D721Med (cell line): ENCODE measurements at regions not wholly inside any gene's neighbourhood (a gene's known extent, or its start where the extent isn't known, plus 50 kb on each side); places are given as distances from the start of the nearest gene placed in this dataset.

ENCODE experiments used
- DNase-seq: peaks from one replicate; pipeline ENCODE4 v3.0.0; 2011; ENCODE audit warnings: low spot score; ENCODE audit not compliant: insufficient read length
- FAIRE-seq: peaks from 2 replicates; lab custom pipeline; 2011; peaks lifted over from hg19 to GRCh38; lab: Jason Lieb, UNC
- TF ChIP-seq, protein P1 (sequence below): IDR thresholded peaks from 2 replicates; pipeline ENCODE4 v1.5.1; 2012; ENCODE audit warnings: mild to moderate bottlenecking, control low read depth; ENCODE audit not compliant: insufficient read depth; ENCODE audit errors: missing control alignments

DNA sequence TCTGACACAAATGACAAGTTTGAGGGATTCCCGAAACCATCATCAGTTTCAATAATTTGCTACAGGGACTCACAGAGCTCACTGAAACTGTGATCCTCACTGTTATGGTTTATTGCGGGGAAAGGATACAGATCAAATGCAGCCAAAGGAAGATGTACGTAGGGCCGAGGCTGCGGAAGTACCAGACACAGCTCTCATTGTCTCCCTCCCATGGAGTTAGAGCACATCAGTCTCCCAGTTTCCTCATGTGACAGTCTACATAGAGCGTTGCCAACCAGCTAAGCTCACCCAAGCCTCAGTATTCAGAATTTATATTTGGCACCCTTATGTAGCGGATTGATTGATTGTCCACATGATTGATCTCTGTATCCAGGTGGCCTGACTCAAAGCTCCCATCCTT lies 137.8 kb upstream of the TENM3 start:
- FAIRE-seq (no peak), DNase-seq (no peak)
- TF ChIP-seq, protein P1, sequence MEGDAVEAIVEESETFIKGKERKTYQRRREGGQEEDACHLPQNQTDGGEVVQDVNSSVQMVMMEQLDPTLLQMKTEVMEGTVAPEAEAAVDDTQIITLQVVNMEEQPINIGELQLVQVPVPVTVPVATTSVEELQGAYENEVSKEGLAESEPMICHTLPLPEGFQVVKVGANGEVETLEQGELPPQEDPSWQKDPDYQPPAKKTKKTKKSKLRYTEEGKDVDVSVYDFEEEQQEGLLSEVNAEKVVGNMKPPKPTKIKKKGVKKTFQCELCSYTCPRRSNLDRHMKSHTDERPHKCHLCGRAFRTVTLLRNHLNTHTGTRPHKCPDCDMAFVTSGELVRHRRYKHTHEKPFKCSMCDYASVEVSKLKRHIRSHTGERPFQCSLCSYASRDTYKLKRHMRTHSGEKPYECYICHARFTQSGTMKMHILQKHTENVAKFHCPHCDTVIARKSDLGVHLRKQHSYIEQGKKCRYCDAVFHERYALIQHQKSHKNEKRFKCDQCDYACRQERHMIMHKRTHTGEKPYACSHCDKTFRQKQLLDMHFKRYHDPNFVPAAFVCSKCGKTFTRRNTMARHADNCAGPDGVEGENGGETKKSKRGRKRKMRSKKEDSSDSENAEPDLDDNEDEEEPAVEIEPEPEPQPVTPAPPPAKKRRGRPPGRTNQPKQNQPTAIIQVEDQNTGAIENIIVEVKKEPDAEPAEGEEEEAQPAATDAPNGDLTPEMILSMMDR, result no peak

DNA sequence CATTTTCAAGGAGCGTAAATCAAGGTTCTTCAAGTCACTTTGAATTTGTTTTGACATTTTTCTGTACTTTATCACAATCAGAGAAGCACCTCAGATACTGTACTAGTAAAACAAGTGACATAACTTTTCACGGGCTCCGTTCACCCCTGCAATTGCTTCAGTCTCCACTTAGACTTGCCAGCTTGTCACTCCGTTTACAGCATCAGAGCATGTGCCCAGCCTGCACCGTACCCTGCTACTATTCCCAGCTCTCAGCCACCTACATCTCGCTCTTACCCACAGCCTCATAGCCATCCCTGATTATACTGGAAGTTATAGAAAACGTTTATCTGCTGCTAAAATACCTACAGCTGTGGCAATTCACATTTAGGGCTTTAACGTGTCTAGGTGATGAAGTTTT lies 135.3 kb upstream of the TENM3 start:
- TF ChIP-seq, protein P1, result no peak
- FAIRE-seq (no peak), DNase-seq (no peak)

DNA sequence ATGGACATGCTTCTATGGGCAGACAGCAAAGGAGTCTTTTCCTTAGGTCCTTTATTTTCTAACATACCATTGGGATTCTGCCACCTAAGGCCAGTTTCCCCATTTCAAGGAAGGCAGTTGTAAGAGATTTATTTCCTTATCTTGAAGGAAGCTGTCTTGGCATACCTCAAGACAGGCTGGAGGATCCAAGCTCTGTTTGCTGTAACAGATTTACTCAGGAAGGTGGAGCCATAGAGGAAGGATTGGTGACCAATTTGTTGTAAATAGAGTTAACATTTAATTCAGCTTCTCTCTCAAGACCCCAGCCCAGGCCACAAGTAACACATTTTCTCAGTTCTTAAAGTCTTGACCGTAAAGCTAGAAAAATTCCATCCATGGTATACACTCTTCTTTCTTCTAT lies 131.6 kb upstream of the TENM3 start:
- TF ChIP-seq, protein P1, result no peak
- DNase-seq (no peak), FAIRE-seq (no peak)

DNA sequence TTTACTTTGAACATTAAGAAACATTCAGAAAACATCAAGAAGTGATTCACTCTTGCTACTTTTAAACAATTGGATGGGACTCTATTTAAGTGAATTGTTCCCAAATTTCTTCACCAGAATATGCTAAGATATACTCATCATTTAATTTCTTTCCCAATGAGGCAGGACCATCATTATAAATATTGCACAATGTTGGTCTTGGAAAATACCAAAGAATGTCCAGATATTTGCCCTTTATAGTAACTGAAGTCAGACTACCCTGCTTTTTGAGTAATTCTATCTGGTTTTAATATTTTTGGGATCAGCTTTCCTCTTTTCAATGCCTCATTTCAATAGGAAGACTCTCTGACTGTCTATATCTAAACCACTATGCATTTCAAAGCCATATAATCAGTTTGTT lies 129.4 kb upstream of the TENM3 start:
- TF ChIP-seq, protein P1, result no peak
- FAIRE-seq, result no peak
- DNase-seq, result no peak

DNA sequence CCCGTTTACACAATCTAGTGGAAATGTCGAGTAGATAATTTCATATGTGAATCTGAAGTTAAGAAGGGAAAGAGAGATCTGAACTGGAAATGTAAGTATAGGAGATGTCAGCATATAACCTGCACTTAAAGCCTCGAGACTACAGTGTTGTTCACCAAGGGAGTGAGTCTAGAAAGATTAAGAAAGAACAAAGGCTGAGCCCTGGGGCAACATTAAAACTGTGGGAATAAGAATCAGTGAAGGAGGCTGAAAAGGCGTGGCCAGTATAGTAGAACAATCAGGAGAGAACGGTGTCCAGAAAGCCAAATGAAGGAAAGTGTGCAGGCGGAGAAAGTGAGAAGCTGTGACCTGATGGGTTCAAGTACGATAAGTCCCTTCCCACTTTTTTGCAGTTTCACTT lies 118.8 kb upstream of the TENM3 start:
- TF ChIP-seq, protein P1, result no peak
- no peak for FAIRE-seq
- no peak for DNase-seq

DNA sequence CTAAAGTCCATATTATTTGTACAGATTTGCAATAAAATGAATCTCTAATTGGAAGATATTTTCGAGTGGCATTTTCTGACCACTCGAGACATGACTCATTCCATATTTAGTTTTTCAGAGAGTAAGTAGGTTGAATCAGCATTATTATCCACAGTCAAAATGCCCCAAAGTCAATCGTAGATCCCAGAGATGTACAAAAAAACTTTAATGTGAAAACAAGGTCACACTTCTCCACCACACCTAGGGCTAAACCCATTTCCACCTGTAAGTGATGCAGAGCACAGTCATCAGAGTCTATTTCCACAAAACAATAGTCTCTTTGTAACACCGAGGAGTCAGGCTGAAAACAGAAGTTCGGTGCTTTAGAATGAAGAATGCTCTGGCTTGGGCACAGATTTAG lies 117.1 kb upstream of the TENM3 start:
- TF ChIP-seq, protein P1, result no peak
- no peak for FAIRE-seq
- no peak for DNase-seq

DNA sequence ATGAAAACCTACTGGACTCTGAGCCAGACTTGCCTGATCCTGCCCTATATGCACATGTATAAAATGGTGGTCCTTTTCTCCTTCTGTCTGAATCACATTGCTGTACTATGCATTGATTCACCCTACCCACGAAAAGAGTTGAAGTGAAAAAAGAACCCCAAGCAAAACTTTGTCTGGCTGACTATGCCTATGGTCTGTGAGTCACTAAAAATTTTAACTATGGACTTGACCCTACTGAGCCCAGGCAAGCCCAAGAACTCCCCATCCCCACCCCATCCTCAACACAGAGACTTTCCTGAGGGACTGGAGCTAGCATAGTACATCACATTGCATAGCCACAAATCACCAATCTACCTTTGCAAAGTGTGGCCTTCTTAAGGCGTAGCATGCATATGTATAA lies 116.6 kb upstream of the TENM3 start:
- FAIRE-seq (no peak), DNase-seq (no peak)
- TF ChIP-seq, protein P1, result no peak
